GM12874 (cell line): ENCODE measurements at regions not wholly inside any gene's neighbourhood (a gene's known extent, or its start where the extent isn't known, plus 50 kb on each side); places are given as distances from the start of the nearest gene placed in this dataset.

Experiments
- CTCF ChIP-seq: IDR thresholded peaks from 2 replicates; pipeline ENCODE4 v1.5.1; 2011; ENCODE audit warnings: low read depth, mild to moderate bottlenecking, control low read depth, low read length, moderate library complexity; ENCODE audit not compliant: insufficient read depth

DNA sequence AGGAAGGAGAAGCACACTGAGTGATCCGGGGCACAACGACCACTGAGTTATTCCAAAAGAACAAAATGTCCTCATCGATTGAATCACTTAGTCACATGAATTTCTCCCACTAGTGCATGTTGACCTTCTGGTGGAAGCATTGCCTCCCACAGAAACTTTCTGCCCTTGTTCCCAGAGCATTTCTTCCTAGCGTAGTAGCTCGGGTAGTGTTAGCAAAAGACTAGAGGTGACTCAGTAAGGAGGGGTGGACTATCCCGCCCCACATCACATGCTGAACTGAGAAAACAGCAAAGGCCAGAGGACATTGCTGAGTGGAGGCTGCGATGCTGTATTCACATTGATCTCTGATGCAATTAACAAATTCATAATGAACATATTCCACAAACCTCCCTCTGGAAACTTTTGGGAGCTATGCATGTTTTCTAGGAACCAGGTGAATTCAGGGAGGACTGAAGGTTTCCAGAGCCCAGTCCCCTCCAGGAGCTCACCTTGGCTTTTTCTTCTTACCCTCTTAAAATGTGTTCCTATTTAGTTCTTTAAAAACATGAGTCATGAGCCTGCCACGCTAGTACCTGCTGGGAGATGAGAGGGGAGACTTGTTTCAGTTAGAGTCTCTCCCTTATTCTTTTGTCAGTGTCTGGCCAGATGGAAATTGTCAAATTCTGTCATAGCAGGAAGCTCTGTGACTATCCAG, 507.9 kb downstream of the CDH26 start:
- TF ChIP-seq CTCF: no peak

DNA sequence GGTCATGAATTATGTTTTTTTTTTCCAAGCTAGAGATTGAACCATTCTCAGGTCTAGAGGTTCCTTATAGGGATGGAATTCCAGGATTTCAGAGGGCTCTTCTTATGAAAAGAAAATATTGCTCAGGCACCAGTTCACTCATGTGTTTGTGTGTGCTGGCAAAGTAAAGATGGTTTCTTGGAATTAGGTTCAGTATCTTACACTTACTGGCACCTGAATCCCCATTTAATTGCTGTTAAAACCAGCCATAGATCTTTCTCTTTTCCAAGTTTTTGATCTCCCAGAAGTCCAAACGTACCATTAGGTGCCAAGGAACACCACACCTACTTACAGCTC, 508.4 kb downstream of the CDH26 start:
- TF ChIP-seq CTCF: no peak

GRCh38 chr20:60467078-60467477, 508.9 kb downstream of the CDH26 start:
- no peak for TF ChIP-seq CTCF

DNA sequence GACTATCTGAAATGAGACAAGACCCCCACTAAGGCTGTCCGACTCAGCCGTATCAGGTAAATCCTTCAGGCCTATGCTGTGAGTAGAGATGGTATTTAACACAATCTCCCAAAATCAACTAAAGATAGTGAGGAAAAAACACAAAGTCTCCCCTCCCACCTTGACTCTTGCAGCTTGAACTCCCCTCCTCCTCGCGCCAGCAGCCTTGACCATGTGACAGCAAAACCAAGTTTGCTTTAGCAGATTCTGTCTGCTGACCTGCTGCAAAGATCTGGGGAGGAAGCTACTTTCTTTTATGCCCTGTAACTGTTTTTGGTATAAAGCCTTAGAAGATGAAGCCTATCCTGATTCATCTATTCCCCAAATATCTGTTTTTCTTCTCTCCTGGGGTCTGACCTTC, 509.5 kb downstream of the CDH26 start:
- TF ChIP-seq CTCF: no peak

DNA sequence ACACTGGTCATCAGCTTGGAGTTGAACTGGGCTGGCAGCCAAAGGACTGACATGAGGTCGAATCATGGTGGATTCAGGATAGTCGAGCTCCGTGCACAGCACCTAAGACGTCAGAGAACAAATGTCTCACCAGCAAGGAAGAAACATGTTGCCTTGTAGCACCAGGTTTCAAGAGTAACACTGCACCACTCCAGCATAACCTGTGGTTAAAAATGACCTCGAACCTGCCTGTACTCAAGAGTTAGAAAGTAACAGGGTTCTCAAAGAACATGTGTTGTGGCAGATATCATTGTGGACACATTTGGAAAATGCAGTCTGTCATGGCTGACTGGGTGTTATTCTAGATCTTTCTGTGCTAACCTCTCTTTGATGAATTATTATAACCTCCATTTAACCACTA, 511.6 kb downstream of the CDH26 start:
- no peak for TF ChIP-seq CTCF

- no peak for TF ChIP-seq CTCF
Measured at GRCh38 chr20:60470366-60470765, 512.1 kb downstream of the CDH26 start.

- no peak for TF ChIP-seq CTCF
Measured at GRCh38 chr20:60473211-60473610, 515.0 kb downstream of the CDH26 start.
